ENCODE measurements at regions not wholly inside any gene's neighbourhood (a gene's known extent, or its start where the extent isn't known, plus 50 kb on each side); places are given as distances from the start of the nearest gene placed in this dataset.
"Not testable (repeated sequence)": the region's sequence is repeated elsewhere in the genome, so short reads cannot be mapped to it uniquely, and the experiment has no call there.

GRCh38 chr16:52386694-52387093, 160.2 kb downstream of the TOX3 start:
- no peak for DNase-seq (ENCODE audit: low read depth in 3 of 3)

GRCh38 chr16:52384378-52384777, 162.6 kb downstream of the TOX3 start:
- no peak for DNase-seq (ENCODE audit: low read depth in 3 of 3)

- DNase-seq (ENCODE audit: low read depth in 3 of 3), result no peak
Measured at GRCh38 chr16:52383640-52384292, 163.2 kb downstream of the TOX3 start.

GRCh38 chr16:52383119-52383518, 163.8 kb downstream of the TOX3 start:
- no peak for DNase-seq (ENCODE audit: low read depth in 3 of 3)

GRCh38 chr16:52379551-52379950, 167.4 kb downstream of the TOX3 start:
- no peak for DNase-seq (ENCODE audit: low read depth in 3 of 3)

GRCh38 chr16:52376676-52377280, 170.2 kb downstream of the TOX3 start:
- DNase-seq (ENCODE audit: low read depth in 3 of 3), result no peak

GRCh38 chr16:52372313-52372712, 174.6 kb downstream of the TOX3 start:
- no peak for DNase-seq (ENCODE audit: low read depth in 3 of 3)

GRCh38 chr16:52368859-52369258, 178.1 kb downstream of the TOX3 start:
- DNase-seq (ENCODE audit: low read depth in 3 of 3), result no peak

GRCh38 chr16:52367821-52368220, 179.1 kb downstream of the TOX3 start:
- DNase-seq (ENCODE audit: low read depth in 3 of 3), result no peak

GRCh38 chr16:52366983-52367382, 180.0 kb downstream of the TOX3 start:
- no peak for DNase-seq (ENCODE audit: low read depth in 3 of 3)

- DNase-seq (ENCODE audit: low read depth in 3 of 3), result no peak
Measured at GRCh38 chr16:52364500-52364899, 182.4 kb downstream of the TOX3 start.

GRCh38 chr16:52363082-52363481, 183.9 kb downstream of the TOX3 start:
- no peak for DNase-seq (ENCODE audit: low read depth in 3 of 3)

GRCh38 chr16:52357711-52358110, 189.2 kb downstream of the TOX3 start:
- no peak for DNase-seq (ENCODE audit: low read depth in 3 of 3)

- no peak for DNase-seq (ENCODE audit: low read depth in 3 of 3)
Measured at GRCh38 chr16:52353249-52353648, 193.7 kb downstream of the TOX3 start.

- no peak for DNase-seq (ENCODE audit: low read depth in 3 of 3)
Measured at GRCh38 chr16:52351451-52351850, 195.5 kb downstream of the TOX3 start.

- DNase-seq (ENCODE audit: low read depth in 3 of 3), result no peak
Measured at GRCh38 chr16:52350031-52350642, 196.8 kb downstream of the TOX3 start.

- DNase-seq (ENCODE audit: low read depth in 3 of 3), result no peak
Measured at GRCh38 chr16:52346709-52347108, 200.2 kb downstream of the TOX3 start.

GRCh38 chr16:52333673-52334072, 213.3 kb downstream of the TOX3 start:
- DNase-seq (ENCODE audit: low read depth in 3 of 3), result not testable (repeated sequence)

- no peak for DNase-seq (ENCODE audit: low read depth in 3 of 3)
Measured at GRCh38 chr16:52320930-52321439, 226.0 kb downstream of the TOX3 start.

GRCh38 chr16:52318302-52319009, 228.5 kb downstream of the TOX3 start:
- no peak for DNase-seq (ENCODE audit: low read depth in 3 of 3)

- no peak for DNase-seq (ENCODE audit: low read depth in 3 of 3)
Measured at GRCh38 chr16:52316241-52316640, 230.7 kb downstream of the TOX3 start.

- DNase-seq (ENCODE audit: low read depth in 3 of 3), result no peak
Measured at GRCh38 chr16:52312716-52313115, 234.2 kb downstream of the TOX3 start.
